Ovary (tissue), 7 donors: ENCODE measurements at regions not wholly inside any gene's neighbourhood (a gene's known extent, or its start where the extent isn't known, plus 50 kb on each side); places are given as distances from the start of the nearest gene placed in this dataset.

Experiments used
- DNase-seq, 5 donors: peaks; one replicate each; pipeline ENCODE4 v3.0.0-alpha.2; 2019 to 2020
- H3K27ac ChIP-seq, 2 donors: fragments of 200-600 bp; one replicate each; pipeline versions ENCODE4 v1.5.1 to v1.8.0; 2019 to 2022
- H3K27me3 ChIP-seq: fragments of 200-600 bp; one replicate; pipeline ENCODE4 v1.8.0; 2022
- H3K36me3 ChIP-seq: fragments of 200-600 bp; sonication (generic); one replicate; pipeline ENCODE4 v1.5.1; 2019
- H3K4me1 ChIP-seq: one replicate; pipeline ENCODE4 v1.8.1; 2013; ENCODE audit warnings: mild to moderate bottlenecking, moderate library complexity; ENCODE audit not compliant: insufficient read depth
- H3K4me3 ChIP-seq: fragments of 200-600 bp; sonication (generic); one replicate; pipeline ENCODE4 v1.5.1; 2017
- H3K9me3 ChIP-seq, 2 donors: fragments of 200-600 bp in 1 of 2; sonication (generic) in 1 of 2; one replicate each; pipeline versions ENCODE4 v1.5.1 to v1.8.1; 2013 to 2019; ENCODE audit warnings: mild to moderate bottlenecking in 1 of 2, moderate library complexity in 1 of 2
- EP300 ChIP-seq: sonication (generic); formaldehyde crosslinking; IDR thresholded peaks from one replicate; pipeline ENCODE4 v1.6.1; 2017; ENCODE audit warnings: antibody characterized with exemption
- POLR2A ChIP-seq: fragments of 450-650 bp; IDR thresholded peaks from one replicate; pipeline ENCODE4 v1.6.1; 2017; ENCODE audit warnings: antibody characterized with exemption, mild to moderate bottlenecking, moderate library complexity
- WGBS, 3 donors: extraction: QIAGEN DNeasy Blood & Tissue Kit in 1 of 3; methylation state at CpG; one replicate each; pipeline versions ENCODE4 v1.1.5 to v1.1.7; 2013 to 2017; 5-methylcytosine and 5-hydroxymethylcytosine counted together
- intact Hi-C, 4 donors: fragments of 100-400 bp; cut with DNase I; formaldehyde crosslinking; loops; one replicate each; pipeline versions ENCODE4 v1.11.0 to v1.15.1; 2022 to 2023
- TF ChIP-seq, protein P1 (sequence below), 3 donors: fragments of 450-650 bp in 2 of 3; fragments of 200-600 bp in 1 of 3; IDR thresholded peaks; one replicate each; pipeline versions ENCODE4 v1.5.1 to v1.8.0; 2016 to 2022; ENCODE audit warnings: antibody characterized with exemption in 3 of 3, mild to moderate bottlenecking in 1 of 3
- donor health status: DM: no; HTN: no; CAD: no; lungs with moderate emphysema.
- donor health status: DM: no; HTN: no; CAD: no.
- donor health status: Bipolar disorder and iron deficiency.
- donor health status: DM: no; HTN: no; CAD: no.
- donor health status: DM: yes; HTN: yes; CAD: no.

DNA sequence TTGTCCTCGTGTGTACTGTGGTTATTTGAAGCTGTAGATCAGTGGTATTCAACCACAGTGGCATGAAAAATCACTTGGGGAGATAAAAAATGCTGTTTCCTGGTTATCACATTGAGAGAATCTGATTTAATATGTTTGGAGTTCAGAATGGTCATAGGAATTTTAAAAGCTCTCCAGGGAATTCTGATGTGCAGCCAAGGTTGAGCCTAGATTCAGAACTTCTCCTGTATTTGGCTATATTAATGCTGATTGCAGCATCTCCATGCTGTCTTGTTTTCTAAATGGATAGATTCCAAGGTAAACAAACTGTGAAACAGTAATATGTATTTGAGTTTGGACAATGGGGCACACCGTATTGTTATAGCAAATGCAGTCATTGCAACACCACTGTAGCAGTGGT lies 982.2 kb upstream of the FBXO33 start:
- intact Hi-C loops, result no loop called here

DNA sequence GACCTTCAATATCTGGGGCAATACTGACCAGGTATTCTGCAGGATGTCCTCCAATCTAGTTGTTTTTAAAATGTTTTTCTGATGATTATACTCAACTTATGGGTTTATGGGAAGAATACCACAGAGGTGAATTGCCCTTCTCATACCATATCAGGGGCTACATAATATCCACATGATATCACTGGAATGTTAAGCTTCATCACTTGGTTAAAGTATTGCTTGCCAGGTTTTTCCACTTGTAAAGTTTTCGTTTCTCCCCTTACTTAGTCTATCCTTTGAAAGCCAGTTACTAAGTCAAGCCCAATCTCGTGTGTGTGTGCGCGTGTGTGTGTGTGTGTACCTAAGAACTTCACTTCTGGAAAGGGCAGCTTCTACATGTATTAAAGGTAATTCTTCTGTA lies 980.9 kb upstream of the FBXO33 start:
- TF ChIP-seq POLR2A, result no peak
- no peak overlapping the region for H3K4me3 ChIP-seq
- WGBS, 3 donors, result 46 to 63% (median 58%) methylated on average over 4 of the region's 4 CpGs

More for the DNA sequence above, 982.2 kb upstream of the FBXO33 start:
- no peaks in the 10 kb centered on the region for H3K36me3 ChIP-seq
- WGBS, 3 donors, result 22 to 43% (median 24%) methylated on average over 2 of the region's 2 CpGs
- TF ChIP-seq EP300 (no peak), POLR2A (no peak)
- TF ChIP-seq, protein P1, sequence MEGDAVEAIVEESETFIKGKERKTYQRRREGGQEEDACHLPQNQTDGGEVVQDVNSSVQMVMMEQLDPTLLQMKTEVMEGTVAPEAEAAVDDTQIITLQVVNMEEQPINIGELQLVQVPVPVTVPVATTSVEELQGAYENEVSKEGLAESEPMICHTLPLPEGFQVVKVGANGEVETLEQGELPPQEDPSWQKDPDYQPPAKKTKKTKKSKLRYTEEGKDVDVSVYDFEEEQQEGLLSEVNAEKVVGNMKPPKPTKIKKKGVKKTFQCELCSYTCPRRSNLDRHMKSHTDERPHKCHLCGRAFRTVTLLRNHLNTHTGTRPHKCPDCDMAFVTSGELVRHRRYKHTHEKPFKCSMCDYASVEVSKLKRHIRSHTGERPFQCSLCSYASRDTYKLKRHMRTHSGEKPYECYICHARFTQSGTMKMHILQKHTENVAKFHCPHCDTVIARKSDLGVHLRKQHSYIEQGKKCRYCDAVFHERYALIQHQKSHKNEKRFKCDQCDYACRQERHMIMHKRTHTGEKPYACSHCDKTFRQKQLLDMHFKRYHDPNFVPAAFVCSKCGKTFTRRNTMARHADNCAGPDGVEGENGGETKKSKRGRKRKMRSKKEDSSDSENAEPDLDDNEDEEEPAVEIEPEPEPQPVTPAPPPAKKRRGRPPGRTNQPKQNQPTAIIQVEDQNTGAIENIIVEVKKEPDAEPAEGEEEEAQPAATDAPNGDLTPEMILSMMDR (IDR thresholded peaks at IDR 0.05), result no peak
- no peak for DNase-seq
- H3K27ac ChIP-seq, result no peak overlapping the region
- H3K9me3 ChIP-seq, result no peaks in the 10 kb centered on the region
- H3K4me1 ChIP-seq, result no peaks in the 10 kb centered on the region
- H3K4me3 ChIP-seq, result no peak overlapping the region
- H3K27me3 ChIP-seq, result no peaks in the 10 kb centered on the region

DNA sequence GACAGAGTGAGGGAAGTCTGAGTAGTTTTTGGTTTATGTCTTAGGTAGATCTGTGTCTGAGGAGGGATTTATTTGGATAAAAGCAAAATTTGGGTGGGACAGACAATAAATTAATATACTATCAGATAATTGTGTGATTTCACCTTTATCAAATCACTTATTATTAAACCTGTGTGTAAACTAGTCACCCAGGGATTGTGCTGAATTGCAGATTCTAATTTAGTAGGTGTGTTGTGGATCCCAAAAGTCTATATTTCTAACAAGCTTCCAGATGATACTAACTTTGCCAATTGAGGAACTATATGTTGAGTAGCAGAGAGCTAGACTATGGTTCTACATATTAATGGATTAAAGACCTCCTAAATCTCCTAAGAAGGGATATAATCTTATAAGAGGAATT lies 978.5 kb upstream of the FBXO33 start:
- Histone ChIP-seq H3K4me1 (no peaks in the 10 kb centered on the region), H3K4me3 (no peak overlapping the region), H3K36me3 (no peaks in the 10 kb centered on the region), H3K9me3 (no peaks in the 10 kb centered on the region), H3K27me3 (no peaks in the 10 kb centered on the region), H3K27ac (no peak overlapping the region)
- intact Hi-C loops, result no loop called here
- DNase-seq, result no peak
- TF ChIP-seq, protein P1 (IDR thresholded peaks at IDR 0.05), result no peak
- TF ChIP-seq POLR2A (no peak), EP300 (no peak)

More for the DNA sequence above, 980.9 kb upstream of the FBXO33 start:
- H3K36me3 ChIP-seq, result no peaks in the 10 kb centered on the region
- H3K27ac ChIP-seq, result no peak overlapping the region
- no peaks in the 10 kb centered on the region for H3K27me3 ChIP-seq
- DNase-seq, result no peak
- H3K9me3 ChIP-seq, result no peaks in the 10 kb centered on the region
- intact Hi-C loops, result no loop called here
- no peaks in the 10 kb centered on the region for H3K4me1 ChIP-seq

DNA sequence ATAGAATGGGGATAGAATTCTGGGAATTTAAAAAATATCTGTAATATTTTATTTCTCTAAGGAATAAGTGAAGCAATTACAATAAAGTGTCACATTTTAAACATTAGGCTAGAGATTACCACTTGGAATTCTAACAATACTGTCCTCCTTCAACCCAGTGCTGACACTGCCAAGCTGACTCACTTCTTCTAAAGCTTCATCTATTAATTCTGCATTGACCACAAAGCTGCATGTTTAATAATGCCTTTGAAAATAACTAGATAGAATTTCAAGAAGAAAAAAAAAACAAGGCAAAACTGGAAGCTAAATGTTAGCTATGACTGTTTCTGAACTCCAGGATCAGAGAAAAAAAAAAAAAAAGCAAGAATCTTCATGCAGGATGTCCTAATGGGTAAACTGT lies 970.7 kb upstream of the FBXO33 start:
- intact Hi-C loops, result no loop called here
- Histone ChIP-seq H3K36me3 (no peaks in the 10 kb centered on the region), H3K27me3 (no peaks in the 10 kb centered on the region), H3K4me1 (no peaks in the 10 kb centered on the region), H3K9me3 (no peaks in the 10 kb centered on the region), H3K27ac (no peak overlapping the region), H3K4me3 (no peak overlapping the region)
- no peak for TF ChIP-seq POLR2A
- TF ChIP-seq EP300, result no peak
- TF ChIP-seq, protein P1 (IDR thresholded peaks at IDR 0.05), result no peak
- no peak for DNase-seq

DNA sequence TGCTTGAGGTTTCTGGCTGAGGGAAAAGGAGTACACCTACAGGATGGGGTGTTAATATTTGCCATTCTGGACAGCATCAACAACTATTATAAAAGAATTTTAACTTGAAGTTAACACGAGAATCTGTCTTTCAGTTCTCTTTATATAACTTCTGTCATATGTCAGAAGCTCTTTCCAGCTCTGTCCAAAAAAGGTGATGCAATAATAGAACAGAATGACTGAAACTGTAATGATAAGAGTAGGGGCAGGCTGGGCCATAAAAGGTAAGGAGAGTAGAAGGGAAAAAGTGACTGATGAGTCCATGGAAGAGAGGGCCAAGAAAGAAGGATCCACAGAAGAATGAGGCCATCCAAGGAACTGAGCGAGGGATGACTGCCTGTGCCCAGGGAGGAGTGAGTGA lies 966.7 kb upstream of the FBXO33 start:
- Histone ChIP-seq H3K4me3 (no peak overlapping the region), H3K4me1 (no peaks in the 10 kb centered on the region), H3K27ac (no peak overlapping the region), H3K36me3 (no peaks in the 10 kb centered on the region), H3K27me3 (no peaks in the 10 kb centered on the region), H3K9me3 (no peaks in the 10 kb centered on the region)
- intact Hi-C loops, result no loop called here
- no peak for TF ChIP-seq EP300
- TF ChIP-seq, protein P1 (IDR thresholded peaks at IDR 0.05), result no peak
- TF ChIP-seq POLR2A, result no peak
- no peak for DNase-seq
- 81 to 88% (median 84%) methylated on average over 2 of the region's 2 CpGs for WGBS, 3 donors
